Activated CD8-positive, alpha-beta T cell treated with anti-CD3 and anti-CD28 coated beads, Interleukin-2, amount 10 ng/mL, durations not matched to agents 7 days and 5 days (primary cell): ENCODE measurements at regions not wholly inside any gene's neighbourhood (a gene's known extent, or its start where the extent isn't known, plus 50 kb on each side); places are given as distances from the start of the nearest gene placed in this dataset.
"Not testable (repeated sequence)": the region's sequence is repeated elsewhere in the genome, so short reads cannot be mapped to it uniquely, and the experiment has no call there.

Source experiments
- ATAC-seq: fragments of 150-1000 bp; cut with Tn5 transposase; one replicate; pipeline ENCODE4 v1.10.0; 2021; ENCODE audit warnings: moderate library complexity
- CTCF ChIA-PET: fragments of 350-600 bp; sonication (Branson Sonifier 250); formaldehyde crosslinking; loops from one replicate; lab custom pipeline; 2021; ENCODE audit warnings: antibody characterized with exemption; lab: Charles Lee
- POLR2A ChIA-PET: fragments of 350-600 bp; sonication (Branson Sonifier 250); formaldehyde crosslinking; loops from one replicate; lab custom pipeline; 2021; ENCODE audit warnings: antibody characterized with exemption; lab: Charles Lee
- DNase-seq: peaks from one replicate; pipeline ENCODE4 v3.0.0-alpha.2; 2020
- H3K27ac Mint-ChIP-seq: one replicate; pipeline ENCODE4 v1.8.0; 2021; ENCODE audit warnings: mild to moderate bottlenecking, mixed read lengths
- H3K27me3 Mint-ChIP-seq: one replicate; pipeline ENCODE4 v1.8.0; 2021; ENCODE audit warnings: low read depth, mixed read lengths
- H3K36me3 Mint-ChIP-seq: one replicate; pipeline ENCODE4 v1.8.0; 2021; ENCODE audit warnings: low read depth, mixed read lengths
- H3K4me1 Mint-ChIP-seq: one replicate; pipeline ENCODE4 v1.8.0; 2021; ENCODE audit warnings: low read depth, mixed read lengths
- H3K4me3 Mint-ChIP-seq: one replicate; pipeline ENCODE4 v1.8.0; 2021; ENCODE audit warnings: mild to moderate bottlenecking, mixed read lengths
- H3K9me3 Mint-ChIP-seq: one replicate; pipeline ENCODE4 v1.8.0; 2022; ENCODE audit warnings: mixed read lengths; ENCODE audit not compliant: insufficient read depth

DNA sequence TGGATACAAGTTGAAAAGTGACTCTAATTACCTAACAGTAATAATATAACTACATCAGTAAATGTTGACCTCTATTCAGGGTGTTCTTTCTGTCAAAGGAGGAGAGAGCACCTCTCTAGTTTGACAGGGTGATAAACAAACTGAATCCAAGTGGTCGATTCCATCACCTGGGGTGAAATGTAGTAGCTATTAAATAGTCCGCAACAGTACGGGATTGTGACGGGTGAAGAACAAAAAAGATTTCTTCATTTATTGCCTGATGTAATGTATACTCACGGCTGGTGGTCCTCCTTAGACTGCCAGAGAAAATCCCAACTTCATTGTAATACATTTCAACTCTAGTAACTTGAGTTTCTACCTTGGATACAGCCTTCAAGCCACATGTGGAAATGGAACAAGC lies 292.5 kb upstream of the CELF2 start:
- DNase-seq (no peak), ATAC-seq (no peak)
- no peaks in the 10 kb centered on the region for H3K4me1 Mint-ChIP-seq
- no peaks in the 10 kb centered on the region for H3K9me3 Mint-ChIP-seq
- H3K27me3 Mint-ChIP-seq, result no peaks in the 10 kb centered on the region
- ChIA-PET POLR2A (no interaction called here), CTCF (no interaction called here)
- no peaks in the 10 kb centered on the region for H3K36me3 Mint-ChIP-seq
- no peak overlapping the region for H3K4me3 Mint-ChIP-seq
- no peak overlapping the region for H3K27ac Mint-ChIP-seq

- ChIA-PET POLR2A (no interaction called here), CTCF (no interaction called here)
- ATAC-seq (no peak), DNase-seq (no peak)
- no peaks in the 10 kb centered on the region for H3K9me3 Mint-ChIP-seq
- H3K27me3 Mint-ChIP-seq, result no peaks in the 10 kb centered on the region
- H3K27ac Mint-ChIP-seq, result no peak overlapping the region
- H3K4me1 Mint-ChIP-seq, result no peaks in the 10 kb centered on the region
- no peaks in the 10 kb centered on the region for H3K36me3 Mint-ChIP-seq
- no peak overlapping the region for H3K4me3 Mint-ChIP-seq
Observed at GRCh38 chr10:10726101-10726500, 291.6 kb upstream of the CELF2 start.

DNA sequence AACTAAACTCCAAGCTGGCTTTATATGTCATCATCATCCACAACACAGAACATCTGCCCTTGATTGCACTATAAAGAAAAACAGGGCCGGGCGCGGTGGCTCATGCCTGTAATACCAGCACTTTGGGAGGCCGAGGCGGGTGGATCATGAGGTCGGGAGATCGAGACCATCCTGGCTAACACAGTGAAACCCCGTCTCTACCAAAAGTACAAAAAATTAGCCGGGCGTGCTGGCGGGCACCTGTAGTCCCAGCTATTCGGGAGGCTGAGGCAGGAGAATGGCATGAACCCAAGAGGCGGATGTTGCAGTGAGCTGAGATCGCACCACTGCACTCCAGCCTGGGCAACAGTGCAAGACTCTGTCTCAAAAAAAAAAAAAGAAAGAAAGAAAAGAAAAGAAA lies 290.3 kb upstream of the CELF2 start:
- H3K27me3 Mint-ChIP-seq, H3K36me3 Mint-ChIP-seq, H3K27ac Mint-ChIP-seq, DNase-seq, H3K9me3 Mint-ChIP-seq, H3K4me3 Mint-ChIP-seq, H3K4me1 Mint-ChIP-seq, POLR2A ChIA-PET, ATAC-seq, CTCF ChIA-PET: not testable (repeated sequence)

DNA sequence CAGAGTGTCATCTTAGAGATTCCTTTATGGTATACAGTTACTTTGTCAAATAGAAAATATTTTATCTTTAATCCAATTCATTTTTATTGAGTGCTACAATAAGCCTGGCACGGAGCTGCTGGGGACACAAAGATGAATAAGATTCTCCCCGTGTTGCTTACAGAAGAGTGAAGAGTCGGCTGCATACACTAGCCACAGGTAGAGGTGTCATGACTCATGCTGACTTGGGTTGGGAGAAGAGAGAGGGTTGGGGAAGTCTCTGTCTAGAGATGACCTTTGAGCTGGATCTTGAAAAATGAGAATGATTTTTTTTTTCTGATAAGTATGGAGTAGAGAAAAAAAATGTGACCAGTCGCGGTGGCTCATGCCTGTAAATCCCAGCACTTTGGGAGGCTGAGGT lies 289.9 kb upstream of the CELF2 start:
- ChIA-PET POLR2A (no interaction called here), CTCF (no interaction called here)
- no peak overlapping the region for H3K27ac Mint-ChIP-seq
- DNase-seq (no peak), ATAC-seq (no peak)
- H3K4me1 Mint-ChIP-seq, result no peaks in the 10 kb centered on the region
- H3K36me3 Mint-ChIP-seq, result no peaks in the 10 kb centered on the region
- no peak overlapping the region for H3K4me3 Mint-ChIP-seq
- no peaks in the 10 kb centered on the region for H3K9me3 Mint-ChIP-seq
- H3K27me3 Mint-ChIP-seq, result no peaks in the 10 kb centered on the region

GRCh38 chr10:10730471-10731043 lies 287.1 kb upstream of the CELF2 start:
- ChIA-PET POLR2A (no interaction called here), CTCF (no interaction called here)
- ATAC-seq (no peak), DNase-seq (no peak)
- no peak overlapping the region for H3K4me3 Mint-ChIP-seq
- H3K27me3 Mint-ChIP-seq, result no peaks in the 10 kb centered on the region
- peaks cover 3% of the 10 kb centered on the region for H3K9me3 Mint-ChIP-seq
- H3K36me3 Mint-ChIP-seq, result no peaks in the 10 kb centered on the region
- H3K27ac Mint-ChIP-seq, result no peak overlapping the region
- H3K4me1 Mint-ChIP-seq, result no peaks in the 10 kb centered on the region

- Mint-ChIP-seq H3K27ac (no peak overlapping the region), H3K36me3 (no peaks in the 10 kb centered on the region), H3K4me1 (no peaks in the 10 kb centered on the region), H3K4me3 (no peak overlapping the region), H3K27me3 (no peaks in the 10 kb centered on the region), H3K9me3 (peaks cover 3% of the 10 kb centered on the region)
- DNase-seq (no peak), ATAC-seq (no peak)
- ChIA-PET POLR2A (no interaction called here), CTCF (no interaction called here)
Observed at GRCh38 chr10:10731366-10731765, 286.3 kb upstream of the CELF2 start.

DNA sequence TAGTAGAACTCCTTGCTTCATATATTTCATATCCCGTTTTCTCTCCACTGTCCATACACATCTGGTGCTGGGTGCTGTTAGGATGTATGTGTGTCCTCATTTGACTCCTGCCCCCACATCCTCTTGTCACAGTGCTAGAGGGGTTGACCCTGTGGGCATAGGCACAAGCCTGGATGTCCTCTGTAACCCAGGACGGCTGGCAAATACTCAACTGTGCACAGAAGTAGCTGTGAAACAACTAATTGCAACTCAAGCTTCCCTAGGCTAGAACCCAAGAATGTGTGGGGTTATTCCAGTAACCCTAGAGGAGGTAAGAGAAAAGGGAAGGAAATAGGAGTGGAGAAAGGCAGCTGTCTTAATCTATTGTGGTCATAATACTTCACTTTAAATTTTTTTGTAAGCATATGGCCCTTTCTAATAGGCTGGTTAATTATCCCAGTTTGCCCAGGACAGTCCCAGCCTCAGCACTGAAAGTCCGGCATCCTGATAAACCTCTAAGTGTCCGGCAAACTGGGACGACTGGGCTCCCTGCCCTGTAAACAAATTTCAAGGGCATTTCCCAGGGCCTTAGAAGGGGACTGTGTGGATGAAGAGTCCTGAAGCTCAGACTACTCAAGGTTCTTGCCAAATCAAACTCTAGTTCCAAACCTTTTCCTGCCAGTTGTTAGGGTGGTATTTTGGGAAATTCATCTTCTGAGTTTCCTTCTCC lies 283.2 kb upstream of the CELF2 start:
- Mint-ChIP-seq H3K4me3 (no peak overlapping the region), H3K36me3 (no peaks in the 10 kb centered on the region), H3K27me3 (no peaks in the 10 kb centered on the region), H3K27ac (no peak overlapping the region), H3K4me1 (no peaks in the 10 kb centered on the region), H3K9me3 (peaks cover 3% of the 10 kb centered on the region)
- no peak for ATAC-seq
- POLR2A ChIA-PET, result no interaction called here
- CTCF ChIA-PET, result no interaction called here
- DNase-seq, result no peak

GRCh38 chr10:10745291-10745690 lies 272.4 kb upstream of the CELF2 start:
- Mint-ChIP-seq H3K4me3 (no peak overlapping the region), H3K4me1 (no peaks in the 10 kb centered on the region), H3K27me3 (no peaks in the 10 kb centered on the region), H3K36me3 (no peaks in the 10 kb centered on the region), H3K9me3 (no peaks in the 10 kb centered on the region), H3K27ac (no peak overlapping the region)
- DNase-seq (no peak), ATAC-seq (no peak)
- ChIA-PET POLR2A (no interaction called here), CTCF (no interaction called here)

DNA sequence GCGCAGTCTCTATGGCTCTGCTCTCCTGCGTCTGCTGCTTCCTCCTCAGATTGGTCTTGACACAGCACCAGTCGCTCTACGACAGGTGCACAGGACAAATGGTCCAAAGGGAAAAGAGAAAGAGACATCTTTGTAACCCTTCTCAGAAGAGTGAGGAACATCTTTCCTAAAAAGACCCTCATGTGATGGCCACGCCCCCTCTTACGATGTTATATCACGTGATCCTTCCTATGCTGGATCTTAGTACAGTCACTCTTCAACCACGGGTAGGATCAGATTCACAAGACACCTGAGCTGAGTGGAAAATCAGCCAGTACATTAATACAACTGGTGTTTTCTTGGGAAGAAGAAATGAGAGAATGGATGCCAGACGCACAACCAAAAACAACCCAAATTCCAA lies 262.2 kb upstream of the CELF2 start:
- no peaks in the 10 kb centered on the region for H3K27me3 Mint-ChIP-seq
- CTCF ChIA-PET, result no interaction called here

GRCh38 chr10:10758306-10758705 lies 259.4 kb upstream of the CELF2 start:
- CTCF ChIA-PET, result no interaction called here
- Mint-ChIP-seq H3K9me3 (no peaks in the 10 kb centered on the region), H3K27ac (no peak overlapping the region), H3K36me3 (no peaks in the 10 kb centered on the region), H3K4me1 (no peaks in the 10 kb centered on the region), H3K4me3 (no peak overlapping the region), H3K27me3 (no peaks in the 10 kb centered on the region)
- POLR2A ChIA-PET, result no interaction called here
- no peak for ATAC-seq
- no peak for DNase-seq

More for the DNA sequence above, 262.2 kb upstream of the CELF2 start:
- no peak overlapping the region for H3K4me3 Mint-ChIP-seq
- ATAC-seq (no peak), DNase-seq (no peak)
- H3K36me3 Mint-ChIP-seq, result no peaks in the 10 kb centered on the region
- POLR2A ChIA-PET, result no interaction called here
- no peak overlapping the region for H3K27ac Mint-ChIP-seq
- H3K4me1 Mint-ChIP-seq, result no peaks in the 10 kb centered on the region
- no peaks in the 10 kb centered on the region for H3K9me3 Mint-ChIP-seq

DNA sequence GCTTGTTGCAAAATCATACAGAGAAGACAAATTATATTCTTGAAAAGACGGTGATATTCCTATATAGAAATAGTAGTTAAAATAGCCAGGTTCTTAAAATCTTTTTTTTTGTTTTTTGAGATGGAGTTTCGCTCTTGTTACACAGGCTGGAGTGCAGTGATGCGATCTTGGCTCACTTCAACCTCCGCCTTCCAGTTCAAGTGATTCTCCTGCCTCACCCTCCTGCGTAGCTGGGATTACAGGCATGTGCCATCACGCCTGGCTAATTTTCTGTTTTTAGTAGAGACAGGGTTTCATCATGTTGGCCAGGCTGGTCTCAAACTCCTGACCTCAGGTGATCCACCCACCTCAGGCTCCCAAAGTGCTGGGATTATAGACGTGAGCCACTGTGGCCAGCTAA lies 257.9 kb upstream of the CELF2 start:
- CTCF ChIA-PET, H3K36me3 Mint-ChIP-seq, ATAC-seq, H3K27ac Mint-ChIP-seq, DNase-seq, H3K4me1 Mint-ChIP-seq, H3K4me3 Mint-ChIP-seq, H3K9me3 Mint-ChIP-seq, H3K27me3 Mint-ChIP-seq, POLR2A ChIA-PET: not testable (repeated sequence)

- Mint-ChIP-seq H3K9me3 (no peaks in the 10 kb centered on the region), H3K27me3 (no peaks in the 10 kb centered on the region), H3K4me3 (no peak overlapping the region), H3K4me1 (no peaks in the 10 kb centered on the region), H3K36me3 (no peaks in the 10 kb centered on the region), H3K27ac (no peak overlapping the region)
- DNase-seq, result no peak
- ChIA-PET CTCF (no interaction called here), POLR2A (no interaction called here)
- ATAC-seq, result no peak
Observed at GRCh38 chr10:10765017-10765416, 252.7 kb upstream of the CELF2 start.

GRCh38 chr10:10772411-10772810 lies 245.3 kb upstream of the CELF2 start:
- Mint-ChIP-seq H3K4me3 (no peak overlapping the region), H3K9me3 (no peaks in the 10 kb centered on the region), H3K27me3 (no peaks in the 10 kb centered on the region), H3K36me3 (no peaks in the 10 kb centered on the region), H3K4me1 (no peaks in the 10 kb centered on the region), H3K27ac (no peak overlapping the region)
- CTCF ChIA-PET, result no interaction called here
- ATAC-seq (no peak), DNase-seq (no peak)
- POLR2A ChIA-PET, result no interaction called here
